ENCODE measurements at regions not wholly inside any gene's neighbourhood (a gene's known extent, or its start where the extent isn't known, plus 50 kb on each side); places are given as distances from the start of the nearest gene placed in this dataset.
"Not testable (repeated sequence)": the region's sequence is repeated elsewhere in the genome, so short reads cannot be mapped to it uniquely, and the experiment has no call there.

DNA sequence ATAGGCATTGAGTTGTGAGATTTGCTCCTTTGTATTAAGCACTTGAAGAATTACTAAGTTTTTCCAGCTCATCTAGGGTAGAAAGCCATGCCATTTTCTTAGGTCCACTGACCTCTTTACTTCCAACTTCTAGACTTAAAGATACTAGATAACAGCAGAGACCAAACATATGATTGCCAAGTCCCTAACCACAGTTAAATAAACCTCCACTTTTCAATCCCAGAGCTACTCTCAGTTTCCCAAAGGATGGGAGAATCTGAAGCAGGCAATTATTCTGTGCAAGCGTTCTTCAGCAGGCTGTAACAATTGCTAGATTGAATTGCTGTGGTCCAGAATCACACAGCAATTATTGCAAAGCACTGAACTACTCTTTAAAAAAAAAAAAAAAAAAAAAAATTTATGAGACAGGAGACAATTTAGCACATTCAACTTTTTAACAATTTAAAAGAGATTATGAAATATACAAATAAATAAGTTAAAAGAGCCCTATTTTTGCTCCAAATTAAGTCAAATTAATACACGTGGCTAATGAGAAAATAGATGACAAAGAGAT is 104.0 kb upstream of the PRSS16 start:
- no peak overlapping the region for H3K4me3 ChIP-seq (ENCODE audit: low read depth, low read length)

GRCh38 chr6:27144740-27145079 is 102.8 kb upstream of the PRSS16 start:
- DNase-seq: no peak
- Histone ChIP-seq H3K36me3 (replicated peaks) (no peaks in the 10 kb centered on the region), H3K4me3 (ENCODE audit: low read depth, low read length) (peak overlapping the region; percentile 74), H3K27ac (no peak overlapping the region), H3K27me3 (replicated peaks) (no peaks in the 10 kb centered on the region)
- in situ Hi-C loops (cut with HindIII; ENCODE audit: low pct_ligation_motif_present, low sequenced_read_pairs): no loop called here
- TF ChIP-seq, protein P1, sequence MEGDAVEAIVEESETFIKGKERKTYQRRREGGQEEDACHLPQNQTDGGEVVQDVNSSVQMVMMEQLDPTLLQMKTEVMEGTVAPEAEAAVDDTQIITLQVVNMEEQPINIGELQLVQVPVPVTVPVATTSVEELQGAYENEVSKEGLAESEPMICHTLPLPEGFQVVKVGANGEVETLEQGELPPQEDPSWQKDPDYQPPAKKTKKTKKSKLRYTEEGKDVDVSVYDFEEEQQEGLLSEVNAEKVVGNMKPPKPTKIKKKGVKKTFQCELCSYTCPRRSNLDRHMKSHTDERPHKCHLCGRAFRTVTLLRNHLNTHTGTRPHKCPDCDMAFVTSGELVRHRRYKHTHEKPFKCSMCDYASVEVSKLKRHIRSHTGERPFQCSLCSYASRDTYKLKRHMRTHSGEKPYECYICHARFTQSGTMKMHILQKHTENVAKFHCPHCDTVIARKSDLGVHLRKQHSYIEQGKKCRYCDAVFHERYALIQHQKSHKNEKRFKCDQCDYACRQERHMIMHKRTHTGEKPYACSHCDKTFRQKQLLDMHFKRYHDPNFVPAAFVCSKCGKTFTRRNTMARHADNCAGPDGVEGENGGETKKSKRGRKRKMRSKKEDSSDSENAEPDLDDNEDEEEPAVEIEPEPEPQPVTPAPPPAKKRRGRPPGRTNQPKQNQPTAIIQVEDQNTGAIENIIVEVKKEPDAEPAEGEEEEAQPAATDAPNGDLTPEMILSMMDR (IDR thresholded peaks at IDR 0.05; ENCODE audit: low read depth, low read length, missing control alignments): no peak

More for the DNA sequence above, 104.0 kb upstream of the PRSS16 start:
- in situ Hi-C loops (cut with HindIII; ENCODE audit: low pct_ligation_motif_present, low sequenced_read_pairs): no loop called here
- Histone ChIP-seq H3K27ac (no peak overlapping the region), H3K27me3 (replicated peaks) (no peaks in the 10 kb centered on the region), H3K36me3 (replicated peaks) (no peaks in the 10 kb centered on the region)
- TF ChIP-seq, protein P1 (IDR thresholded peaks at IDR 0.05; ENCODE audit: low read depth, low read length, missing control alignments): no peak
- no peak for DNase-seq

GRCh38 chr6:27145731-27146455 is 101.6 kb upstream of the PRSS16 start:
- Histone ChIP-seq H3K27me3 (replicated peaks) (no peaks in the 10 kb centered on the region), H3K36me3 (replicated peaks) (no peaks in the 10 kb centered on the region), H3K4me3 (ENCODE audit: low read depth, low read length) (peak overlapping the region; percentile 74), H3K27ac (peak overlapping the region; percentile 77)
- peak; percentile 80 for DNase-seq
- in situ Hi-C loops (cut with HindIII; ENCODE audit: low pct_ligation_motif_present, low sequenced_read_pairs): no loop called here
- TF ChIP-seq, protein P1 (IDR thresholded peaks at IDR 0.05; ENCODE audit: low read depth, low read length, missing control alignments): no peak

- Histone ChIP-seq H3K27ac (peak overlapping the region; percentile 77), H3K4me3 (ENCODE audit: low read depth, low read length) (peak overlapping the region; percentile 74)
- H3K36me3 ChIP-seq (replicated peaks); DNase-seq; in situ Hi-C loops (cut with HindIII; ENCODE audit: low pct_ligation_motif_present, low sequenced_read_pairs); H3K27me3 ChIP-seq (replicated peaks): not testable (repeated sequence)
Observed at GRCh38 chr6:27146456-27146705, 101.1 kb upstream of the PRSS16 start.

DNA sequence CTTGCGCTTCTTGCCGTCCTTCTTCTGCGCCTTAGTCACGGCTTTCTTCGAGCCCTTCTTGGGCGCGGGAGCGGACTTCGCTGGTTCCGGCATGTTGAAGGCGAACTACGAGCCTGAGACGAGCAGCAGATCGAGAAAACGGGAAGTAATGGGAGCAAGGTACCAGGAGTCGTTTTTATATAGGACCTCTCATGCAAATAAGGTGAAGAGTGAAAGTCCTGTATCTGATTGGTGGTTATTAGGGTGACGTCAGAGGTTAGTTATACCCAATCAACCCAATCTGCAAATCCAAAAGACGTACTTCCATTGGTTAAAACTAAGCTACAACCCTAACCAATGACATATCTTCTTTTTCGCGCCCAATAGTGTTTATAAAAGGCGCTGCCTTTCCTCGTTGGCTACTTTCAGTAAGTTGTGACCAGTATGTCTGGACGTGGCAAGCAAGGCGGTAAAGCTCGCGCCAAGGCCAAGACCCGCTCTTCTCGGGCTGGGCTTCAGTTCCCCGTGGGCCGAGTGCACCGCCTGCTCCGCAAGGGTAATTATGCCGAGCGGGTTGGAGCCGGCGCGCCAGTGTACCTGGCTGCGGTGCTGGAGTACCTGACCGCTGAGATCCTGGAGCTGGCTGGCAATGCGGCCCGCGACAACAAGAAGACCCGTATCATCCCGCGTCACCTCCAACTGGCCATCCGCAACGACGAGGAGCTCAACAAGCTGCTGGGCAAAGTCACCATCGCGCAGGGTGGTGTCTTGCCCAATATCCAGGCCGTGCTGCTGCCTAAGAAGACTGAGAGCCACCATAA is 100.6 kb upstream of the PRSS16 start:
- TF ChIP-seq, protein P1 (IDR thresholded peaks at IDR 0.05; ENCODE audit: low read depth, low read length, missing control alignments): no peak
- Histone ChIP-seq H3K36me3 (replicated peaks) (no peaks in the 10 kb centered on the region), H3K27ac (peak overlapping the region; percentile 77), H3K27me3 (replicated peaks) (no peaks in the 10 kb centered on the region), H3K4me3 (ENCODE audit: low read depth, low read length) (peak overlapping the region; percentile 74)
- peak; percentile 99 for DNase-seq
- in situ Hi-C loops (cut with HindIII; ENCODE audit: low pct_ligation_motif_present, low sequenced_read_pairs): no loop called here

DNA sequence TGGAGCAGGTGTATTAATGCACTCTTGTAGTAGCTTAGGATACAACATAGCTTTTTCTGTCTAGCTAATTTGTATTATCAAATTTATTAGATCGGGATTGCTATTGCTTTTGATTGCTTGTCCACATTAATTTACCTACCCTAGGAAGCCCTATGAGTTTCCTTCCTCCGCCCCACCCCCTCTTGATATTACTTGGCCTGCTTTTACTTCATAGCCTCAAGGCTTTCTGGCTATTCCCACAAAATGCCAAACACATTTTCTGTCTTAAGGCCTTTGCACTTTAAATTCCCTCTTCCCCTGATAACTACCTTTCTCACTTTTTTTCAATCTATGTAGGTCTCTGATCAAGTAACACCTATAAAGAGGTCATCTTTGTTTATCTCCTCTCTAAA is 99.1 kb upstream of the PRSS16 start:
- no peak for DNase-seq
- no peak overlapping the region for H3K4me3 ChIP-seq (ENCODE audit: low read depth, low read length)
- in situ Hi-C loops (cut with HindIII; ENCODE audit: low pct_ligation_motif_present, low sequenced_read_pairs): no loop called here
- TF ChIP-seq, protein P1 (IDR thresholded peaks at IDR 0.05; ENCODE audit: low read depth, low read length, missing control alignments): no peak
- H3K27me3 ChIP-seq (replicated peaks): no peaks in the 10 kb centered on the region
- no peaks in the 10 kb centered on the region for H3K36me3 ChIP-seq (replicated peaks)
- no peak overlapping the region for H3K27ac ChIP-seq
